ENCODE measurements at regions not wholly inside any gene's neighbourhood (a gene's known extent, or its start where the extent isn't known, plus 50 kb on each side); places are given as distances from the start of the nearest gene placed in this dataset.

- TF ChIP-seq POLR2AphosphoS5 (IDR thresholded peaks at IDR 0.05; ENCODE audit: insufficient read depth, low read depth, low read length), result no peak
- no peak for TF ChIP-seq POLR2A (IDR thresholded peaks at IDR 0.05; ENCODE audit: low read depth, low read length)
- TF ChIP-seq JUN (IDR thresholded peaks at IDR 0.05; ENCODE audit: borderline replicate concordance, insufficient read depth, insufficient read length, low read depth), result no peak
- no peak for TF ChIP-seq EZH2 (IDR thresholded peaks at IDR 0.05; ENCODE audit: borderline replicate concordance, low read depth, low read length, severe bottlenecking)
- TF ChIP-seq, protein P1, sequence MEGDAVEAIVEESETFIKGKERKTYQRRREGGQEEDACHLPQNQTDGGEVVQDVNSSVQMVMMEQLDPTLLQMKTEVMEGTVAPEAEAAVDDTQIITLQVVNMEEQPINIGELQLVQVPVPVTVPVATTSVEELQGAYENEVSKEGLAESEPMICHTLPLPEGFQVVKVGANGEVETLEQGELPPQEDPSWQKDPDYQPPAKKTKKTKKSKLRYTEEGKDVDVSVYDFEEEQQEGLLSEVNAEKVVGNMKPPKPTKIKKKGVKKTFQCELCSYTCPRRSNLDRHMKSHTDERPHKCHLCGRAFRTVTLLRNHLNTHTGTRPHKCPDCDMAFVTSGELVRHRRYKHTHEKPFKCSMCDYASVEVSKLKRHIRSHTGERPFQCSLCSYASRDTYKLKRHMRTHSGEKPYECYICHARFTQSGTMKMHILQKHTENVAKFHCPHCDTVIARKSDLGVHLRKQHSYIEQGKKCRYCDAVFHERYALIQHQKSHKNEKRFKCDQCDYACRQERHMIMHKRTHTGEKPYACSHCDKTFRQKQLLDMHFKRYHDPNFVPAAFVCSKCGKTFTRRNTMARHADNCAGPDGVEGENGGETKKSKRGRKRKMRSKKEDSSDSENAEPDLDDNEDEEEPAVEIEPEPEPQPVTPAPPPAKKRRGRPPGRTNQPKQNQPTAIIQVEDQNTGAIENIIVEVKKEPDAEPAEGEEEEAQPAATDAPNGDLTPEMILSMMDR (IDR thresholded peaks at IDR 0.05; ENCODE audit: extremely low read depth in 1 of 2, insufficient read depth in 1 of 2, low read depth in 1 of 2, low read length in 2 of 2), result no peak
- no peak for TF ChIP-seq GATA2 (IDR thresholded peaks at IDR 0.05; ENCODE audit: insufficient read depth, insufficient read length, low read depth, low read length)
- TF ChIP-seq, protein P2, sequence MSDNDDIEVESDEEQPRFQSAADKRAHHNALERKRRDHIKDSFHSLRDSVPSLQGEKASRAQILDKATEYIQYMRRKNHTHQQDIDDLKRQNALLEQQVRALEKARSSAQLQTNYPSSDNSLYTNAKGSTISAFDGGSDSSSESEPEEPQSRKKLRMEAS (IDR thresholded peaks at IDR 0.05; ENCODE audit: insufficient read depth, insufficient read length), result no peak
- TF ChIP-seq FOS (IDR thresholded peaks at IDR 0.05; ENCODE audit: borderline replicate concordance, insufficient read depth, low read length), result no peak
- no peak for TF ChIP-seq MYC (IDR thresholded peaks at IDR 0.05; ENCODE audit: low read depth, low read length)
Observed at GRCh38 chr5:51201708-51202107, 181.5 kb upstream of the ISL1 start.

Measured in endothelial cell of umbilical vein (primary cell).